GM23248 (cell line): ENCODE measurements at regions not wholly inside any gene's neighbourhood (a gene's known extent, or its start where the extent isn't known, plus 50 kb on each side); places are given as distances from the start of the nearest gene placed in this dataset.

Experiments used
- EZH2 ChIP-seq: fragments of 200-600 bp; sonication (generic); IDR thresholded peaks from 2 replicates; pipeline ENCODE4 v1.6.1; 2018; ENCODE audit warnings: antibody characterized with exemption, mild to moderate bottlenecking; ENCODE audit not compliant: insufficient read depth, poor library complexity, severe bottlenecking
- EZH2phosphoT487 ChIP-seq: fragments of 200-600 bp; sonication (generic); IDR thresholded peaks from 2 replicates; pipeline ENCODE4 v1.6.1; 2018; ENCODE audit warnings: antibody characterized with exemption, moderate library complexity, mild to moderate bottlenecking, low read depth; ENCODE audit not compliant: insufficient read depth

GRCh38 chr2:16331772-16332171 is 333.9 kb downstream of the CYRIA start:
- TF ChIP-seq EZH2phosphoT487: no peak
- TF ChIP-seq EZH2: no peak
